ENCODE measurements at regions not wholly inside any gene's neighbourhood (a gene's known extent, or its start where the extent isn't known, plus 50 kb on each side); places are given as distances from the start of the nearest gene placed in this dataset.

GRCh38 chr13:109870274-109870673, 83.9 kb upstream of the IRS2 start:
- no peak for TF ChIP-seq CTCF (IDR thresholded peaks at IDR 0.05; ENCODE audit: extremely low read depth, missing control alignments)
- no peak for DNase-seq (ENCODE audit: low spot score)

- DNase-seq (ENCODE audit: low spot score): no peak
- no peak for TF ChIP-seq CTCF (IDR thresholded peaks at IDR 0.05; ENCODE audit: extremely low read depth, missing control alignments)
These were observed 83.2 kb upstream of the IRS2 start for GRCh38 chr13:109869312-109870237.

GRCh38 chr13:109868578-109869311, 82.4 kb upstream of the IRS2 start:
- DNase-seq (ENCODE audit: low spot score): no peak
- TF ChIP-seq CTCF (IDR thresholded peaks at IDR 0.05; ENCODE audit: extremely low read depth, missing control alignments): no peak

- no peak for TF ChIP-seq CTCF (IDR thresholded peaks at IDR 0.05; ENCODE audit: extremely low read depth, missing control alignments)
- DNase-seq (ENCODE audit: low spot score): no peak
These were observed 81.4 kb upstream of the IRS2 start for GRCh38 chr13:109867766-109868165.

GRCh38 chr13:109862627-109863026, 76.2 kb upstream of the IRS2 start:
- DNase-seq (ENCODE audit: low spot score): no peak
- TF ChIP-seq CTCF (IDR thresholded peaks at IDR 0.05; ENCODE audit: extremely low read depth, missing control alignments): no peak

- no peak for DNase-seq (ENCODE audit: low spot score)
- TF ChIP-seq CTCF (IDR thresholded peaks at IDR 0.05; ENCODE audit: extremely low read depth, missing control alignments): no peak
These were observed 73.5 kb upstream of the IRS2 start for GRCh38 chr13:109859898-109860297.

GRCh38 chr13:109859216-109859835, 72.9 kb upstream of the IRS2 start:
- TF ChIP-seq CTCF (IDR thresholded peaks at IDR 0.05; ENCODE audit: extremely low read depth, missing control alignments): no peak
- DNase-seq (ENCODE audit: low spot score): no peak
